ENCODE measurements at regions not wholly inside any gene's neighbourhood (a gene's known extent, or its start where the extent isn't known, plus 50 kb on each side); places are given as distances from the start of the nearest gene placed in this dataset.

- Histone ChIP-seq H3K27ac (no peak overlapping the region), H3K4me3 (ENCODE audit: low read depth, low read length) (no peak overlapping the region), H3K27me3 (replicated peaks) (no peaks in the 10 kb centered on the region), H3K36me3 (replicated peaks) (no peaks in the 10 kb centered on the region)
- no peak for DNase-seq
- in situ Hi-C loops (cut with HindIII; ENCODE audit: low pct_ligation_motif_present, low sequenced_read_pairs), result no loop called here
- no peak for TF ChIP-seq CTCF (IDR thresholded peaks at IDR 0.05; ENCODE audit: low read depth, low read length, missing control alignments)
Observed at GRCh38 chr3:30309961-30310954, 296.1 kb upstream of the TGFBR2 start.

GRCh38 chr3:30311781-30312180 lies 294.6 kb upstream of the TGFBR2 start:
- no peak for DNase-seq

GRCh38 chr3:30313840-30314239 lies 292.6 kb upstream of the TGFBR2 start:
- Histone ChIP-seq H3K4me3 (ENCODE audit: low read depth, low read length) (no peak overlapping the region), H3K27ac (no peak overlapping the region), H3K27me3 (replicated peaks) (no peaks in the 10 kb centered on the region), H3K36me3 (replicated peaks) (no peaks in the 10 kb centered on the region)
- no peak for TF ChIP-seq CTCF (IDR thresholded peaks at IDR 0.05; ENCODE audit: low read depth, low read length, missing control alignments)
- in situ Hi-C loops (cut with HindIII; ENCODE audit: low pct_ligation_motif_present, low sequenced_read_pairs), result no loop called here
- DNase-seq, result no peak

More at GRCh38 chr3:30311781-30312180, 294.6 kb upstream of the TGFBR2 start:
- Histone ChIP-seq H3K27me3 (replicated peaks) (no peaks in the 10 kb centered on the region), H3K27ac (no peak overlapping the region), H3K4me3 (ENCODE audit: low read depth, low read length) (no peak overlapping the region), H3K36me3 (replicated peaks) (no peaks in the 10 kb centered on the region)
- no peak for TF ChIP-seq CTCF (IDR thresholded peaks at IDR 0.05; ENCODE audit: low read depth, low read length, missing control alignments)
- in situ Hi-C loops (cut with HindIII; ENCODE audit: low pct_ligation_motif_present, low sequenced_read_pairs), result no loop called here

GRCh38 chr3:30314757-30315325 lies 291.6 kb upstream of the TGFBR2 start:
- no peaks in the 10 kb centered on the region for H3K36me3 ChIP-seq (replicated peaks)
- in situ Hi-C loops (cut with HindIII; ENCODE audit: low pct_ligation_motif_present, low sequenced_read_pairs), result no loop called here
- no peak overlapping the region for H3K4me3 ChIP-seq (ENCODE audit: low read depth, low read length)
- no peaks in the 10 kb centered on the region for H3K27me3 ChIP-seq (replicated peaks)
- DNase-seq, result no peak
- no peak overlapping the region for H3K27ac ChIP-seq
- no peak for TF ChIP-seq CTCF (IDR thresholded peaks at IDR 0.05; ENCODE audit: low read depth, low read length, missing control alignments)

GRCh38 chr3:30315447-30315846 lies 291.0 kb upstream of the TGFBR2 start:
- peak overlapping the region; percentile 12 for H3K27ac ChIP-seq
- in situ Hi-C loops (cut with HindIII; ENCODE audit: low pct_ligation_motif_present, low sequenced_read_pairs), result no loop called here
- H3K4me3 ChIP-seq (ENCODE audit: low read depth, low read length), result no peak overlapping the region
- no peaks in the 10 kb centered on the region for H3K36me3 ChIP-seq (replicated peaks)
- peak; percentile 43 for DNase-seq
- no peak for TF ChIP-seq CTCF (IDR thresholded peaks at IDR 0.05; ENCODE audit: low read depth, low read length, missing control alignments)
- H3K27me3 ChIP-seq (replicated peaks), result no peaks in the 10 kb centered on the region
